ENCODE measurements at regions not wholly inside any gene's neighbourhood (a gene's known extent, or its start where the extent isn't known, plus 50 kb on each side); places are given as distances from the start of the nearest gene placed in this dataset.

DNA sequence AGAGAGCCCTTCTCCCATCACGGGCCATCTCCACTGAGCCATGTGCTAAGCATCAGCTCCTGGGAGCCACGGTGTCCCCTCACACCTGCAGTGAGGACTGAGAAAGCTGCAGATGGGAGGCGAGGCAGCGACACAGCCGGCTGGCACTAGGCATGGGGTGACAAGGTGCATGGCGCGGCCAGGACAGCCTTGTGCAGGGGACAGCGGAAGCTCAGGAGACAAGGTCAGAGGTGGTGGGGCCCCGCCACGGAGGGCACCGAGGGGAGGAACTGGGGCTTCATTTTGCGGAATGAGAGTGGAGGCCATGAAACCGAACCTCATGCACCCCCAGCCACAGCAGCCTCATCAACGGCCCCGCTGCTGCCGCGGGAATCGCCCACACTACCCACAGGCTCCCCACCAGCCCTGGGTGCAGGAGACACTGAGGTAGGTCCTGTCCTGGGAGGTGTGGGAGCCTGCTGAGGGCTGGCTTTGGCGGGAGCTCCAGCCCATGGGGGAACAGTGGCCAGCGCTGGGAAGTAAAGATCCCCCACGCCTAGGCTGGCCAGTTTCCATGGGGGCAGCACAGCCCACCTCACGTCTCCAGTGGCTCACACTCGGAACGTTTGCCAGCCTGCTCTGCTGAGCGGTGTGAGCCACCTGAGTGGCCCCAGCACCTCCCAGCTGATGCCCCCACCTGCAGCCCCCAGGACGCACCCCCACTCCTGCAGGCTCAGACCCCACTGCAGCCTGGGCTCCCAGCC is 71.2 kb upstream of the INSIG1 start:
- Histone ChIP-seq H3K27me3 (ENCODE audit: control insufficient read depth in 2 of 2, insufficient read depth in 2 of 2, low read length in 2 of 2) (no peaks in the 10 kb centered on the region), H4K20me1 (replicated peaks; ENCODE audit: control insufficient read depth, extremely low read depth, insufficient read depth, low read length) (no peaks in the 10 kb centered on the region), H3K4me2 (ENCODE audit: insufficient read depth, low read length) (no peak overlapping the region), H3K27ac (ENCODE audit: insufficient read depth, low read depth, low read length) (no peak overlapping the region), H3K36me3 (ENCODE audit: control insufficient read depth in 2 of 2, extremely low read depth in 1 of 2, insufficient read depth in 2 of 2, low read length in 2 of 2) (no peaks in the 10 kb centered on the region), H3K4me3 (replicated peaks in 1 of 3; ENCODE audit: insufficient read depth in 1 of 3, low read depth in 1 of 3, low read length in 3 of 3) (no peak overlapping the region), H2AFZ (ENCODE audit: low read depth, low read length) (no peak overlapping the region), H3K9me3 (replicated peaks; ENCODE audit: control insufficient read depth, insufficient read depth, low read length) (no peaks in the 10 kb centered on the region), H3K9me1 (replicated peaks; ENCODE audit: control insufficient read depth, extremely low read depth, insufficient read depth, low read length) (no peaks in the 10 kb centered on the region), H3K4me1 (ENCODE audit: control insufficient read depth, extremely low read depth, insufficient read depth, low read length) (no peaks in the 10 kb centered on the region), H3K9ac (replicated peaks; ENCODE audit: extremely low read depth, insufficient read depth, low read length) (no peak overlapping the region), H3K79me2 (ENCODE audit: control insufficient read depth, insufficient read depth, low read length) (no peaks in the 10 kb centered on the region)
- DNase-seq (ENCODE audit: low read depth, low spot score): no peak
- no TSS peak for BruUV-seq (replicated peaks)
- FAIRE-seq: no peak
- dilution Hi-C loops (cut with MboI; ENCODE audit: extremely low pct_ligation_motif_present, low sequenced_read_pairs): no loop called here
- CTCF ChIA-PET: no interaction called here
- POLR2A ChIA-PET: no interaction called here
- intact Hi-C loops (cut with micrococcal nuclease): no loop called here
- TF ChIP-seq POLR2A (IDR thresholded peaks at IDR 0.05; ENCODE audit: low read depth, low read length) (no peak), GATA2 (IDR thresholded peaks at IDR 0.05; ENCODE audit: insufficient read depth, insufficient read length, low read depth, low read length) (no peak), POLR2AphosphoS5 (IDR thresholded peaks at IDR 0.05; ENCODE audit: insufficient read depth, low read depth, low read length) (no peak), MYC (IDR thresholded peaks at IDR 0.05; ENCODE audit: low read depth, low read length) (no peak), EZH2 (IDR thresholded peaks at IDR 0.05; ENCODE audit: borderline replicate concordance, low read depth, low read length, severe bottlenecking) (no peak), JUN (IDR thresholded peaks at IDR 0.05; ENCODE audit: borderline replicate concordance, insufficient read depth, insufficient read length, low read depth) (no peak), FOS (IDR thresholded peaks at IDR 0.05; ENCODE audit: borderline replicate concordance, insufficient read depth, low read length) (no peak)
- TF ChIP-seq, protein P1, sequence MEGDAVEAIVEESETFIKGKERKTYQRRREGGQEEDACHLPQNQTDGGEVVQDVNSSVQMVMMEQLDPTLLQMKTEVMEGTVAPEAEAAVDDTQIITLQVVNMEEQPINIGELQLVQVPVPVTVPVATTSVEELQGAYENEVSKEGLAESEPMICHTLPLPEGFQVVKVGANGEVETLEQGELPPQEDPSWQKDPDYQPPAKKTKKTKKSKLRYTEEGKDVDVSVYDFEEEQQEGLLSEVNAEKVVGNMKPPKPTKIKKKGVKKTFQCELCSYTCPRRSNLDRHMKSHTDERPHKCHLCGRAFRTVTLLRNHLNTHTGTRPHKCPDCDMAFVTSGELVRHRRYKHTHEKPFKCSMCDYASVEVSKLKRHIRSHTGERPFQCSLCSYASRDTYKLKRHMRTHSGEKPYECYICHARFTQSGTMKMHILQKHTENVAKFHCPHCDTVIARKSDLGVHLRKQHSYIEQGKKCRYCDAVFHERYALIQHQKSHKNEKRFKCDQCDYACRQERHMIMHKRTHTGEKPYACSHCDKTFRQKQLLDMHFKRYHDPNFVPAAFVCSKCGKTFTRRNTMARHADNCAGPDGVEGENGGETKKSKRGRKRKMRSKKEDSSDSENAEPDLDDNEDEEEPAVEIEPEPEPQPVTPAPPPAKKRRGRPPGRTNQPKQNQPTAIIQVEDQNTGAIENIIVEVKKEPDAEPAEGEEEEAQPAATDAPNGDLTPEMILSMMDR (IDR thresholded peaks at IDR 0.05; ENCODE audit: extremely low read depth in 1 of 2, insufficient read depth in 1 of 2, low read depth in 1 of 2, low read length in 2 of 2): no peak
- TF ChIP-seq, protein P2, sequence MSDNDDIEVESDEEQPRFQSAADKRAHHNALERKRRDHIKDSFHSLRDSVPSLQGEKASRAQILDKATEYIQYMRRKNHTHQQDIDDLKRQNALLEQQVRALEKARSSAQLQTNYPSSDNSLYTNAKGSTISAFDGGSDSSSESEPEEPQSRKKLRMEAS (IDR thresholded peaks at IDR 0.05; ENCODE audit: insufficient read depth, insufficient read length): no peak
